ENCODE measurements at regions not wholly inside any gene's neighbourhood (a gene's known extent, or its start where the extent isn't known, plus 50 kb on each side); places are given as distances from the start of the nearest gene placed in this dataset.

GRCh38 chr4:149247164-149247563 is 568.5 kb downstream of the IQCM start:
- H3K4me3 ChIP-seq = no peak overlapping the region
- ATAC-seq (ENCODE audit: insufficient number of reproducible peaks, low FRiP score, low read depth) (no peak), DNase-seq (ENCODE audit: low spot score) (no peak)
- TF ChIP-seq CTCF (IDR thresholded peaks at IDR 0.05) = no peak
- no peaks in the 10 kb centered on the region for H3K9me3 ChIP-seq
- no peaks in the 10 kb centered on the region for H3K36me3 ChIP-seq
- no peaks in the 10 kb centered on the region for H3K4me1 ChIP-seq (ENCODE audit: control insufficient read depth in 1 of 2, low read depth in 2 of 2)
- H3K27me3 ChIP-seq (replicated peaks; ENCODE audit: insufficient read depth) = no peaks in the 10 kb centered on the region
- H3K27ac ChIP-seq = no peak overlapping the region

GRCh38 chr4:149245333-149245732 is 570.3 kb downstream of the IQCM start:
- H3K9me3 ChIP-seq = no peaks in the 10 kb centered on the region
- no peak for ATAC-seq (ENCODE audit: insufficient number of reproducible peaks, low FRiP score, low read depth)
- no peak overlapping the region for H3K27ac ChIP-seq
- no peak for DNase-seq (ENCODE audit: low spot score)
- H3K27me3 ChIP-seq (replicated peaks; ENCODE audit: insufficient read depth) = no peaks in the 10 kb centered on the region
- no peak for TF ChIP-seq CTCF (IDR thresholded peaks at IDR 0.05)
- H3K4me3 ChIP-seq = no peak overlapping the region
- no peaks in the 10 kb centered on the region for H3K36me3 ChIP-seq
- no peaks in the 10 kb centered on the region for H3K4me1 ChIP-seq (ENCODE audit: control insufficient read depth in 1 of 2, low read depth in 2 of 2)

GRCh38 chr4:149238097-149238496 is 577.5 kb downstream of the IQCM start:
- no peaks in the 10 kb centered on the region for H3K36me3 ChIP-seq
- no peaks in the 10 kb centered on the region for H3K9me3 ChIP-seq
- no peaks in the 10 kb centered on the region for H3K4me1 ChIP-seq (ENCODE audit: control insufficient read depth in 1 of 2, low read depth in 2 of 2)
- TF ChIP-seq CTCF (IDR thresholded peaks at IDR 0.05) = no peak
- ATAC-seq (ENCODE audit: insufficient number of reproducible peaks, low FRiP score, low read depth) = no peak
- no peak for DNase-seq (ENCODE audit: low spot score)
- no peak overlapping the region for H3K4me3 ChIP-seq
- H3K27me3 ChIP-seq (replicated peaks; ENCODE audit: insufficient read depth) = no peaks in the 10 kb centered on the region
- no peak overlapping the region for H3K27ac ChIP-seq

DNA sequence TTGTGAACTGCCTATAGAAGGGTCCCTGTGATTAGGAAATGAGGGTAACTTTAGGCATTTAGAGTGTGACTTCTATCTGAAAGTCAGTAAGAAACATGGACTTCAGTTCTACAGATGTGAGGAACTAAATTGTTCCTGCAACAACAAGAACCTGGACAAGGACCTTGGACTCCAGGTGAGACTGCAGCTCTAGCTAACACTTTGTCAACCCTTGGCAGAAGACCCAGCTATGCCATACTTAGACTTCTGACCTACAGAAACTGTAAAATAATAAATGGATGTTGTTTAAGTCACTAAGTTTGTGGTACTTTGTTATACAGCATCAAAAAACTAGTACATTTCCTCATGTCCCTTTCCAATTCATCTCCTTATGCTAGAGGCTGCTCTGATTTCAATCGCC is 580.8 kb downstream of the IQCM start:
- no peaks in the 10 kb centered on the region for H3K4me1 ChIP-seq (ENCODE audit: control insufficient read depth in 1 of 2, low read depth in 2 of 2)
- H3K27ac ChIP-seq = no peak overlapping the region
- ATAC-seq (ENCODE audit: insufficient number of reproducible peaks, low FRiP score, low read depth) (no peak), DNase-seq (ENCODE audit: low spot score) (no peak)
- no peaks in the 10 kb centered on the region for H3K9me3 ChIP-seq
- H3K4me3 ChIP-seq = no peak overlapping the region
- no peaks in the 10 kb centered on the region for H3K36me3 ChIP-seq
- no peaks in the 10 kb centered on the region for H3K27me3 ChIP-seq (replicated peaks; ENCODE audit: insufficient read depth)
- TF ChIP-seq CTCF (IDR thresholded peaks at IDR 0.05) = no peak

DNA sequence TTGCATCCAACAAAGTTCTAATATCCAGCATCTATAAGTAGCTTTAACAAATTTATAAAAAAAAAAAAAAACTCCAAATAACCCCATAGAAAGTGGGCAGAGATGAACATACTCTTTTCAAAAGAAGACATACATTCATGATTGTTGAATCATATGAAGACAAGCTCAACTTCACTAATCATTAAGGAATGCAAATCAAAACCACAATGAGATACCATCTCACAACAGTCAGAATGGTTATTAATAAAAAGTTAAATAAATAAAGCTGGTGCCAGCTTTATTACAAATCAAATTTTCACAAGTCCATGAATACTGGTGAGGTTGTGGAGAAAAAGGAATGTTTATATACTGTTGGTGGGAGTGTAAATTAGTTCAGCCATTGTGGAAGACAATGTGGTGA is 592.0 kb downstream of the IQCM start:
- Histone ChIP-seq H3K36me3 (no peaks in the 10 kb centered on the region), H3K4me3 (no peak overlapping the region), H3K27me3 (replicated peaks; ENCODE audit: insufficient read depth) (no peaks in the 10 kb centered on the region), H3K4me1 (ENCODE audit: control insufficient read depth in 1 of 2, low read depth in 2 of 2) (no peaks in the 10 kb centered on the region), H3K9me3 (no peaks in the 10 kb centered on the region), H3K27ac (no peak overlapping the region)
- ATAC-seq (ENCODE audit: insufficient number of reproducible peaks, low FRiP score, low read depth) = no peak
- no peak for DNase-seq (ENCODE audit: low spot score)
- no peak for TF ChIP-seq CTCF (IDR thresholded peaks at IDR 0.05)

All from thoracic aorta (tissue), 2 donors.